DOHH2 (cell line): ENCODE measurements at regions not wholly inside any gene's neighbourhood (a gene's known extent, or its start where the extent isn't known, plus 50 kb on each side); places are given as distances from the start of the nearest gene placed in this dataset.

ENCODE experiments used
- CTCF ChIP-seq: fragments of 200-600 bp; sonication (generic); IDR thresholded peaks from one replicate; pipeline ENCODE4 v1.5.1; 2014; ENCODE audit warnings: antibody characterized with exemption, mild to moderate bottlenecking, low read depth, low read length; ENCODE audit not compliant: poor library complexity, severe bottlenecking
- EZH2phosphoT487 ChIP-seq: fragments of 200-600 bp; sonication (generic); IDR thresholded peaks from 2 replicates; pipeline ENCODE4 v1.6.1; 2017; ENCODE audit warnings: borderline replicate concordance, mild to moderate bottlenecking, antibody characterized with exemption, low read length, moderate library complexity, mixed read lengths

DNA sequence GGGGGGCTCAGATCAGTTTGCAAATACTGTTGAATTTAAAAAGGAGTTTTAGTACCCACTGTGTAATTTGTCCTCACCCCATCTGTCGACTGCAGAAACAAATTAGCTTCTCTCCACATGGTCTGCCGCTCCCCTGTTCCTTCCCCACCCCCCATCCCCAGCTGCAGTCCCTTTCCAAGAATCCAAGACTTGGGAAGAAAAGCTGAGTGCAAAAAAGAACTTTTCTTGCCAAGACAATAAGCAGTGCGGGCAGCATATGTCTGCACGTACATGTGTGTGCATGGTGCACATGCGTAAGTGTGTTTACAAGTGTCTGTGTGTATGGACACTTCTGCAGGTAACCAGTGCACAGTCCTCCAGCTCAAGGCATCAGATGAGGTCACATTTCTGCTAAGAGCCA lies 125.7 kb upstream of the SMIM23 start:
- TF ChIP-seq CTCF (no peak), EZH2phosphoT487 (no peak)
